GM08714 (cell line): ENCODE measurements at regions not wholly inside any gene's neighbourhood (a gene's known extent, or its start where the extent isn't known, plus 50 kb on each side); places are given as distances from the start of the nearest gene placed in this dataset.
"Not testable (repeated sequence)": the region's sequence is repeated elsewhere in the genome, so short reads cannot be mapped to it uniquely, and the experiment has no call there.

Experiments used
- H3K4me3 ChIP-seq: fragments of 200-500 bp; sonication (Bioruptor generic); 2 replicates; pipeline ENCODE4 v1.5.1; 2014; ENCODE audit warnings: mild to moderate bottlenecking, low read length, inconsistent platforms
- ZNF274 ChIP-seq: IDR thresholded peaks from 2 replicates; pipeline ENCODE4 v1.6.1; 2012; ENCODE audit warnings: mild to moderate bottlenecking, low read depth, low read length

DNA sequence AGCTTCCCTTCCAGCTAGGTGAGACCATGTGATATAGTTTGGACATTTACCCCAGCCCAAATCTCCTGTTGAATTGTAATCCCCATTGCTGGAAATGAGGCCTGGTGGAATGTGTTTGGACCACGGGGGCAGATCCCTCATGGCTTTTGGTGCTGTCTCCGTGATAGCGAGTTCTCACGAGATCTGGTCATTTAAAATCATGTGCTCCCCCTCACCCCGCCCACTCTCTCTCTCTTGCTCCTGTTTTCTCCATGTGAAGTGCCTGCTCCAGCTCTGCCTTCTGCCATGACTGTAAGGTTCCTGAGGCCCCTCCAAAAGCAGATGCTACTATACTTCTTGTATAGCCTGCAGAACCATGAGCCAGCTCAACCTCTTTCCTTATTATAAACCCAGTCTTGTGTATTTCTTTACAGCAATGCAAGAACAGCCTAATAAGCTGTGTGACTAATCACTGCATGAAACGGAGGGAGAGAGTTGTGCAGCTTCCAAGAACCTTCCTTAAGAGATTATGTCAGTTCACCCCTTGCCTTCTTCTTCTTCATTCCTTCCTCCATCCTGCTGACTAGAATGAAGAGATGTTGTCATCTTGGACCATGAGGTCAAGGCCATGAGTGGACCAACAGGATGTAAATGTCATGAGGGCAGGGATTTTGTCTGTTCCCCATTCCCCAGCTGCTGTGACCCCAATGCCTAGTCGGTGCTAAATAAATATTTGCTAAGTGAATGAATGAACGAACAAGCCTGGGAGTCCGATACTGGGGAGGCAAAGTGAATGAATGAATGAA is 91.0 kb downstream of the CPN2 start:
- H3K4me3 ChIP-seq: no peak overlapping the region
- TF ChIP-seq ZNF274: no peak

DNA sequence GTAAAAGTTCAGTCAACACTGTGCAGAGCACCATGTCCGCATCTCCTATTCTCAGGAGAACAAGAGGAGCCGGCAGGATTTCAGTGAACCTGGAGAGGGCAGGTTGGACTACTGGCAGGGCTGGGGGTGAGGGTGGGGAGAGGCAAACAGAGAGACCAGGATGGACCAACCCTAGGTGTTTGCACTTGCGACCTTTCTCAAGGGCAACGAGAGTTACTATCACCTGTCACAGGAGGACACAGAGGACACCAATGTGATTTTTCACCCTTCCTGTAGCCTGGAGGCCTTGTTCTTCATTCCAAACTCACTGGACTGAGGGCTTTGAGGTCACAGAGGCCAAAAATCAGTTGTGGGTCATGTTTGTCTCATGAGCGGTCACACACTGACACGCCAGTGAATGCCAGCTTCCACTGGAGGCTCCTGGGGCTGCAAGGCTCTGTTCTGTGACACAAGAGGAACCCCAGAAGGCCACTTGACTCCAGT is 89.5 kb downstream of the CPN2 start:
- H3K4me3 ChIP-seq: no peak overlapping the region
- TF ChIP-seq ZNF274: no peak

DNA sequence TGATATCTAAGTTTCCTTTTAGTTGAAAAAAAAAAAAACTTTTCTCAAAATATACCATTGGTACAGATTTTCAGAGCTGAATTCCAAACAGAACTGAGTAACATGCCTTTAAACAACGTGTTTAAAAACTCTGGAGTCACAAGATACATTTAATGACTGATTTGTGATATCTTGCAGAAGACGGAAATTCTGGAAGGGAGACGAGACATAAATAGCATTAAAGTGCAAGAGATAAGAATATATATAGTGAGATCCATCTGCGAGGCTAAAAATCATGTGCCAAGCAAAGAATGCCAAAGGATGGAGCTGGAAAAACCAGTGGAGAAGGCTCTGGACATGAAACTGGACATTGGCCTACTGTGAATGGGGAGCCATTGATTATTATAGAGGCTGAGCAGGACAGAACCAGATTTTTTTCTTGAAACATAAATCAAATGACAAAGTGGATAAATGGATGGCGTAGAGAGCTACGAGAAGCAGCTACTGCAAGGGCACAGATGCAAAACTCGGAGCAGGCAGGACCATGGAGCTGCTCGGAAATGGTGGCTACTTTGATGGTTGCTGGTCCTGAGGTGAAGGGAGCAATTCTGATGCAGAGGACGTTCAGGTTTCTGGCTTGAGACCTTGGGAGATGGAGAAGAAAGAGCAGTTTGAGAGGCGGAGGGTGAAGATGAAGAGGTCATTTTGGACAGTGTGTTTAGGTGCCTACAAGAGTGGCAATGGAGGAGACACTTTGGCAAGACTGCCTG is 88.8 kb downstream of the CPN2 start:
- no peak for TF ChIP-seq ZNF274
- H3K4me3 ChIP-seq: no peak overlapping the region

DNA sequence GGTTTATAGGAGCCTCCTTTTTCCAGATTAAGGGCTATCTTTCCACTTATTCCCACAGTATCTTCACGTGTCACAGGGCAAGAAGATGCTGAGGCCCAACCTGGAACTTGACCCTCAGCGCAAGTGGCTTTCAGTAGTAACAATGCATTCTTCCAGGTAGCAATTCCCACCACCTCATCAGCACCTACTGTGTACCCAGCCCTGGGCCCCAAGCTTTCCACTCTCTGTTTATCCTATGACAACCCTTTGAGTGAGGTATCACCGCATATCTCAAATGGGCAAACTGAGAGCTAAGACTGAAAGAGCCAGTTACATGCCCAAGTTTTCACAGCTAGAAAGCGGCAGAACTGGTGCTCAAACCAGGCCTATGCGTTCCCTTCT is 88.2 kb downstream of the CPN2 start:
- H3K4me3 ChIP-seq: no peak overlapping the region
- no peak for TF ChIP-seq ZNF274

DNA sequence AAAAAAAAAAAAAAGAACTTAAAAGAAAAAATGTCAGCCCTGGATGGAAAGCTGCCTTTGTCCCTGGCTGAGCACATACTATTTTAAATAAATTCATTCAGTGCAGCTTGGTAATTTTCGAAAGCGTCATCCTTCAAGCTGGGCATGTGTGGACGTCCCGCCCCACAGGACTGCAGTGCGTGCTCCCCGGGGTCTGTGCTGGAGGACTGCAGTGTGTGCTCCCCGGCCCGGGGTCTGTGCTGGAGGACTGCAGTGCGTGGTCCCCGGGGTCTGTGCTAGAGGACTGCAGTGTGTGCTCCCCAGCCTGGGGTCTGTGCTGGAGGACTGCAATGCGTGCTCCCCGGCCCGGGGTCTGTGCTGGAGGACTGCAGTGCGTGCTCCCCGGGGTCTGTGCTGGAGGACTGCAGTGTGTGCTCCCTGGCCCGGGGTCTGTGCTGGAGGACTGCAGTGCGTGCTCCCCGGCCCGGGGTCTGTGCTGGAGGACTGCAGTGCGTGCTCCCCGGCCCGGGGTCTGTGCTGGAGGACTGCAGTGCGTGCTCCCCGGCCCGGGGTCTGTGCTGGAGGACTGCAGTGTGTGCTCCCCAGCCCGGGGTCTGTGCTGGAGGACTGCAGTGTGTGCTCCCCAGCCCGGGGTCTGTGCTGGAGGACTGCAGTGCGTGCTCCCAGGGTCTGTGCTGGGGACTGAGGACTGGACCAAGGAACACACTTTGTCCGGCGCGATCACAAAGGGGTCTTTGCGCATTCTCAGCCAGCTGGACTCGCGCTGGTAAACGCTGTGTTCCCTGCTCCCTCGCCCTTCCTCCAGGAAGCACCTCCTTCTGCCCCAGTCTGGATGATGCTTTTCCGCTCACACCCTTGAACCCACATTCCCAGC is 86.3 kb downstream of the CPN2 start:
- not testable (repeated sequence) for H3K4me3 ChIP-seq

DNA sequence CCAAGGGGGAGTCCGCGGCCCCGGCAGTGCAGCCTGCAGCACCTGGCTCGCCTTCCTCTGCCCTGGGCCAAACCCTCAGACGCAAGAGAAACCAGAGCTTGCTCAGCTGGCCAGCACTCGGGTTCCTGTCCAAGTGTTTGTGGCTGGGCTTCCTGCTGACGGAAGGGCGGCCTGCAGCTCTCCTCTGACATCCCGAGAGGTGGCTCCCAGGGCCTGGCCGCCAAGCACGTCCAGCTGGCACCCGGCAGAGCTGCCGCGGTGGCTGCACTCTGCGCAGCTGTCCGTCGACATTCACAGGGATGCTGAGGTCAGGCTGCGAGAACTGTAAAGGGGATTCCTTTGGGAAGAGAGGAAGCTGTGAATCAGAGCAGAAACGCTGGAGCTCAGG is 85.6 kb downstream of the CPN2 start:
- TF ChIP-seq ZNF274: no peak
- no peak overlapping the region for H3K4me3 ChIP-seq

DNA sequence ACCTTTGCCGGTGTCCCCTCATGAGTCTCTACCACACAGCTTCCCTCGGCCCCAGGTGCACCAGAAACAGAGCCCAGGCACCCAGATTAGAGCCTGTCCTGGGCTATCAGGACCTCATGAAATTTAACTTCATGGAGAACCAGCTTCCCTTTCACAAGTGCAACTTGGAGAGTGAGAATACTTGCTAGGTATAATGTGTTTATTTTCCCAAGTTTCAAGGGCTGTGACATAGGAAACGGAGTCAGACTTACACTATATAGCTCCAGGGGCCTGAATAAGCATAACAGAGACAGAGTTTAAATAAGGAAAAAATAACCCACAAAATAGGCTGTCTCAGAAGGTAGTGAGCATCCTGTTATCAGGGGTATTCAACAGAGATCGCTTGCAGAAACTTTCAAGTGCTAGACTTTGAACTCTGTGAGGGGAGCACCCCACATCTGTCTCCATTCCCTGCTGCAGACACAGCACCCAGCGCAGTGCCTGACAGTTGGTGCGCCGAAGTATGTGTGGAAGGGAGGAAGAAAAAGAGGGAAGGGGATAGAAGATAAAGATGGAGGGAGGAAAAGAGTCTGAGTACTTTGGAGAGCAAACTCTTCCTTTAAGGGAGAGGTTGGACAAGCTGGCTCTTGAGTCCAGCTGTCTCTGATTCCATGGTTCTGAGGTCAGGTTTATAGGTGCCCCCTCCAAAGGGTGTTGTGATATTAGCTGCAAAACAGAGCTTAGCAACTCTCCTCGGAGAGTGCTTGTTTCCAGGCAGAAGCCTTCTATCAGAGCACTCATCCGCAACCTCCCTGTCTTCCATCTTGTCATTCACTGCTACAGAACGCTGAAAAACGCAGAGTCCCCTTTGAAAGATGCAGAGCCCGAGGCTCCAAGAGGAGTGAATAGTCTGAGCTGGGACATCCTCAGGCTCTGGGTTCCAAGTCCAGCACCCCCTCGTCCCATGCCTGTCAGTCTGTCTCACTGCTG is 84.8 kb downstream of the CPN2 start:
- no peak for TF ChIP-seq ZNF274
- no peak overlapping the region for H3K4me3 ChIP-seq

DNA sequence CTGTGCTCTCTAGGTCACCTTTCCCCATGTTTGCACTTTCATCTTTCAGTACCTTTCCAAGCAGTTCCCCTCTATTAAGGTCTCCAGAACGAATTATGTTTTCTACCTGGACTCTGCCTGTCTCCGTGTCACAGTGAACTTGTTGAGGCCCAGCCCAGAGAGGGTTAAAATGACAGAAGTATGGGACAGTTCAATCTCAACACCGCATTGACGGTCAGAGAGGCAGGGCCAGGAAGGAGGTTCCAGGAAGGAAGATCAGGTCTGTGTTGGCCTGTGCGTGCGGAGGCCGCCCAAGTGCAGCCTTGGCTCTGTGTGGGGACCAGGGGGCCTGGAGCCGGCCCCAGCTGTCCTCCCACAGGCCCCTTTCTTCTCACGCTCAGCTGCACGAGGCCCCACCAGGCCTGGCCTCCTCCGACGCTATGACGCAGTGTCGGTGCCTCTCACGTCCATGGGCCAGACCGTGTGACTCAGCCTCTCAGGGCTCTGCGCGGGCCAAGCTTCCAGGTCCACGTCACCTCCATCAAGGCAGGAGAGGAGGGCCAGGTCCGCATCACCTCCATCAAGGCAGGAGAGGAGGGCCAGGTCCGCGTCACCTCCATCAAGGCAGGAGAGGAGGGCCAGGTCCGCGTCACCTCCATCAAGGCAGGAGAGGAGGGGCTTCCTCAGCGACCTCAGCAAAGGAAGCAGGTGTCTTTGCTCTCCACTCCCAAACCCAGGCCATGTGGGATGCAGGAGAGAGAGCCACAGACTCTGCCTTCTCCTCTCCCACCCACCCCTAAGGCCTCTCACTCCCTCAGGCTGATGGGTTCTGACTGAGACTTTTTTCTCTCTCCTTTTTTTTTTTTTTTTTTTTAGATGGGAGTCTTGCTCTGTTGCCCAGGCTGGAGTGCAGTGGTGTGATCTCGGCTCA is 83.1 kb downstream of the CPN2 start:
- no peak overlapping the region for H3K4me3 ChIP-seq
- no peak for TF ChIP-seq ZNF274

DNA sequence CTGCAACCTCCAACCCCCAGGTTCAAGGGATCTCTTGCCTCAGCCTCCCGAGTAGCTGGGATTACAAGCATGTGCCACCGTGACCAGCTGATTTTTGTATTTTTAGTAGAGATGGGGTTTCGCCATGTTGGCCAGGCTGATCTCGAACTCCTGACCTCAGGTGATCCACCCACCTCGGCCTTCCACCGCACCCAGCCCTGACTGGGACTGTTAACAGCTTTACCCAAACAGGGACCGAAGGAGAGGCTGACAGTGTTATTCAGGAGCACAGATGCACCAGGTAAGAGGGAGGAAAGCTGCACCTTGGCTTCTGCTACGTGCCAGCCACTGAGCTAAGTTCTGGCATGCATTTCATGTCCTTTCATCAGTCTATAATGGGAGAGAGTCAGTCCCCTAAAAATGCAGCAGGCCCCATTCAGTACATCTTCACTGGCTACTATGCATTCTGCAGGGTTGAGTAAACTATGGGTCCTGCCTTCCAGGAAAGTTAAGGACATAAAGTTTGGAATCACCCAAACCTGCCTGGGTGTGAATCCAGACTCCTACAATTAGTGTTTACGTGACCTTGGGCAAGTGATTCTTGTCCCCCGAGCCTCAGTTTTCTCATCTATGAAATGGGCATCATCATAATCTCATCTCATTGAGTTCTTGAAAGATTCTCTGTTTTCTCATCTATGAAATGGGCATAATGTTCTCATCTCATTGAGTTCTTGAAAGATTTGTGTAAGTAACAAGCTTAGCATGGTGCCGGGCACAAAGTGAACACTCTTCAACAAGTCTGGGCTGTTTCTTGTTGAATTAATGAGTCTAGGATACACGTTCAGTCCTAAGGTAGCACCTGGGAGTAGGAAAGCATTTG is 82.2 kb downstream of the CPN2 start:
- TF ChIP-seq ZNF274: no peak
- H3K4me3 ChIP-seq: no peak overlapping the region

DNA sequence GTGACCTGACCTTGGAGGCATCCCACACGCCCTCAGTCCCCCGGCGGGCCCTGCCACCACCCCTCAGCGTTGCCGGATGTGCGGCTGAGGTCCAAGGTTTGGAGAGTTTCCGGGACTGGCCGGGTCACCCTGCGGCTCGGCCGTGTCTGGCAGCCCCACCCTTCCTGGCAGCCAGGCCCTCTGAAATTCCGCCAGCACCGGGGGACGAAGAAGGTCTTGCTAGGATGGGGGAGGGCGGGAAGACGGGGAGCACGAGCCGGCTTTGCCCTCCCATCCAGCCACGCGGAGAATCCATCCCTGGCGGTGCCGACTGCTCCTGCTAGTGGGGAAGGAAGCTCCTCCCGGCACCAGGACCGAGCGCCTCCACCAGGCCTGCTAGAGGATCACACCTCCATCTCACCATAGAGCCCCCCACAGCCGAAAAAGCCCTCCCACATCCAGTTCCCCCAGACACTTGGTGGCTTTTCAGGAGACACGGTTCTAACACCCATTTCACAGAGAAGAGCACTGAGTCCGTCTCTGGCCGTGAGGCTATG is 81.5 kb downstream of the CPN2 start:
- H3K4me3 ChIP-seq: no peak overlapping the region
- TF ChIP-seq ZNF274: no peak
